ENCODE measurements at regions not wholly inside any gene's neighbourhood (a gene's known extent, or its start where the extent isn't known, plus 50 kb on each side); places are given as distances from the start of the nearest gene placed in this dataset.

DNA sequence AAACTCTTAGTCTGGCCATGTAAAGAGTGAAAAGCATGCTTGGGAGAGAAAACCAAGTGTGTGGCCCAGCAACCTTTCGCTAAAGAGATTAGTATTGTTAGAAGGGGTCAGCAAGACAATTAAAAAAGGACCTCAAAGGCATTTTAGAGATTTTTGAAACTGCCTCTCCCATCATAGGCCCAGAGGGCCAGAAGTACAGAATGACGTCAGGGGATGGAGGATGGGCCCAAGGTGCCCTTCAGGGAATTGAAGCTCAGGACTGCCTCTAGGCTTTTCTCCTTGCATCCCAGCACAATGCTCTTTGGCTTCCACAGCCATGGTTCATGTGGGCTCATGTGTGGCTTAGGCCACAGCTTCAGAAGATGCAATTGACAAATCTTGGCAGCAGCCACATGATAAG lies 287.0 kb upstream of the COX7C start:
- TF ChIP-seq JUNB (IDR thresholded peaks at IDR 0.05) (no peak), SIN3A (IDR thresholded peaks at IDR 0.05; ENCODE audit: low read depth, low read length) (no peak), SMC3 (IDR thresholded peaks at IDR 0.05; ENCODE audit: borderline replicate concordance, low read length) (no peak), KDM1A (IDR thresholded peaks at IDR 0.05; ENCODE audit: borderline replicate concordance) (no peak), POLR2AphosphoS5 (IDR thresholded peaks at IDR 0.05; ENCODE audit: low read length) (no peak), SPI1 (IDR thresholded peaks at IDR 0.05; ENCODE audit: borderline replicate concordance, insufficient read depth, low read depth, low read length) (no peak)
- TF ChIP-seq, protein P1, sequence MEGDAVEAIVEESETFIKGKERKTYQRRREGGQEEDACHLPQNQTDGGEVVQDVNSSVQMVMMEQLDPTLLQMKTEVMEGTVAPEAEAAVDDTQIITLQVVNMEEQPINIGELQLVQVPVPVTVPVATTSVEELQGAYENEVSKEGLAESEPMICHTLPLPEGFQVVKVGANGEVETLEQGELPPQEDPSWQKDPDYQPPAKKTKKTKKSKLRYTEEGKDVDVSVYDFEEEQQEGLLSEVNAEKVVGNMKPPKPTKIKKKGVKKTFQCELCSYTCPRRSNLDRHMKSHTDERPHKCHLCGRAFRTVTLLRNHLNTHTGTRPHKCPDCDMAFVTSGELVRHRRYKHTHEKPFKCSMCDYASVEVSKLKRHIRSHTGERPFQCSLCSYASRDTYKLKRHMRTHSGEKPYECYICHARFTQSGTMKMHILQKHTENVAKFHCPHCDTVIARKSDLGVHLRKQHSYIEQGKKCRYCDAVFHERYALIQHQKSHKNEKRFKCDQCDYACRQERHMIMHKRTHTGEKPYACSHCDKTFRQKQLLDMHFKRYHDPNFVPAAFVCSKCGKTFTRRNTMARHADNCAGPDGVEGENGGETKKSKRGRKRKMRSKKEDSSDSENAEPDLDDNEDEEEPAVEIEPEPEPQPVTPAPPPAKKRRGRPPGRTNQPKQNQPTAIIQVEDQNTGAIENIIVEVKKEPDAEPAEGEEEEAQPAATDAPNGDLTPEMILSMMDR (IDR thresholded peaks at IDR 0.05 in 2 of 3, conservative IDR thresholded peaks at IDR 0.05 in 1 of 3; ENCODE audit: control insufficient read depth in 2 of 3, extremely low read depth in 1 of 3, insufficient read depth in 1 of 3, low read depth in 3 of 3, low read length in 3 of 3), result no peak
- TF ChIP-seq, protein P2, sequence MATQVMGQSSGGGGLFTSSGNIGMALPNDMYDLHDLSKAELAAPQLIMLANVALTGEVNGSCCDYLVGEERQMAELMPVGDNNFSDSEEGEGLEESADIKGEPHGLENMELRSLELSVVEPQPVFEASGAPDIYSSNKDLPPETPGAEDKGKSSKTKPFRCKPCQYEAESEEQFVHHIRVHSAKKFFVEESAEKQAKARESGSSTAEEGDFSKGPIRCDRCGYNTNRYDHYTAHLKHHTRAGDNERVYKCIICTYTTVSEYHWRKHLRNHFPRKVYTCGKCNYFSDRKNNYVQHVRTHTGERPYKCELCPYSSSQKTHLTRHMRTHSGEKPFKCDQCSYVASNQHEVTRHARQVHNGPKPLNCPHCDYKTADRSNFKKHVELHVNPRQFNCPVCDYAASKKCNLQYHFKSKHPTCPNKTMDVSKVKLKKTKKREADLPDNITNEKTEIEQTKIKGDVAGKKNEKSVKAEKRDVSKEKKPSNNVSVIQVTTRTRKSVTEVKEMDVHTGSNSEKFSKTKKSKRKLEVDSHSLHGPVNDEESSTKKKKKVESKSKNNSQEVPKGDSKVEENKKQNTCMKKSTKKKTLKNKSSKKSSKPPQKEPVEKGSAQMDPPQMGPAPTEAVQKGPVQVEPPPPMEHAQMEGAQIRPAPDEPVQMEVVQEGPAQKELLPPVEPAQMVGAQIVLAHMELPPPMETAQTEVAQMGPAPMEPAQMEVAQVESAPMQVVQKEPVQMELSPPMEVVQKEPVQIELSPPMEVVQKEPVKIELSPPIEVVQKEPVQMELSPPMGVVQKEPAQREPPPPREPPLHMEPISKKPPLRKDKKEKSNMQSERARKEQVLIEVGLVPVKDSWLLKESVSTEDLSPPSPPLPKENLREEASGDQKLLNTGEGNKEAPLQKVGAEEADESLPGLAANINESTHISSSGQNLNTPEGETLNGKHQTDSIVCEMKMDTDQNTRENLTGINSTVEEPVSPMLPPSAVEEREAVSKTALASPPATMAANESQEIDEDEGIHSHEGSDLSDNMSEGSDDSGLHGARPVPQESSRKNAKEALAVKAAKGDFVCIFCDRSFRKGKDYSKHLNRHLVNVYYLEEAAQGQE (IDR thresholded peaks at IDR 0.05; ENCODE audit: low read depth, low read length), result no peak
- TF ChIP-seq, protein P3, sequence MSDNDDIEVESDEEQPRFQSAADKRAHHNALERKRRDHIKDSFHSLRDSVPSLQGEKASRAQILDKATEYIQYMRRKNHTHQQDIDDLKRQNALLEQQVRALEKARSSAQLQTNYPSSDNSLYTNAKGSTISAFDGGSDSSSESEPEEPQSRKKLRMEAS (IDR thresholded peaks at IDR 0.05; ENCODE audit: low read depth, low read length), result no peak
